ENCODE measurements at regions not wholly inside any gene's neighbourhood (a gene's known extent, or its start where the extent isn't known, plus 50 kb on each side); places are given as distances from the start of the nearest gene placed in this dataset.

DNA sequence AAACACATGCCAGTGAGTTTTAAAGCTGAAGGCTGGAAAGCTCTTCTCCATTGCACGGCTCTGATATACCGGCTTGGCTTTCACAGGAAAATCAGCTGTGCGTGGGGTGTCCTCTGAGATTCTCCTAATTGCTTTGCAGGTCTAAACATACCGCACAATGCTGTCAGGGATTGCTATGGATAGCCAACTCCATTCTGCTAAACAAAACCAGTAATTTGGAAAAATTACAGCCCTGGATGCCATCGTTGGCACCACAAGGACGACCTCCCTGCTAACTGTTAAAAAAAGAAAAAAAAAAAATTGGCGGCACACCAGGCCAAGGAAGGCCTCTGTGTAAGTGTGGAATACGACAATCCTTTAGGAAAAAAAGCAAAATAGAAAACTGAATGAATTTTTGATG is 118.6 kb upstream of the ADARB2 start:
- DNase-seq: no peak

DNA sequence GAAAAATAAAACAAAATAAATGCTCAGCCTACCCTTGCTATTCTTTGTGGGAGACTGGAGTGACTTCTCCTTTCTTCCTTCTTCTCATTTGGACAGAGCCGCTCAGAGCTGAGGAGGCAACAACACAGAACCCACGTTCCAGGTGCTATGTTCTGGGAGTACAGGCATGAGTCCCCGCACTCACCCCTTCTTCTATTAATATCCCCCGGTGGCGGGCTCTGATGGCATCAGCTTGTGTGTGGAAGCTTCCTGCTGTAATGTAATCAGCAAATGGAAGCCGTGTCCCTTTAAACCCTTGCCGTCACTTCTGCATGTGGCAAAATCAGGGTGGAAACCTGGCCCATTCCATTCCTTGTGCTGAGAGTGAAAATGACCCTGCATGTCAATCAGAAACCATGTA is 116.9 kb upstream of the ADARB2 start:
- no peak for DNase-seq

DNA sequence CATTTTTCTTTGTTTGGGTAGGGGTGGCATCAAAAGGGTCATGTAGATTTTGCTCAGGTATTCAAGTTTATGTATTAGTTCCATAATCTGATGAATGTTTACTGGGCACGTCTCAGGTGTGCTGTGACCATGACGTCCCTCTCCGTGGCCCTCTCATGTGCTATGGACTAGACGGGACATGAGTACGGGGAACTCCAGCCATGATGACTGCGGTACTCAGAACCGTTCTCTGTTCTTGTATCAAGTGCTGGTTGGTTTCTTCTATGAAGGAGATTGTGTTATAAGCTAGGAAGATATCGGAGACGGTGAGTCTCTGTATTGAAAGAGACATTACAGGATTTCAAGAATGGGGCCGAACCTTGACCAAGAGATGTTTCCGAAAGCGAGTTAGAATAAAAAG is 116.5 kb upstream of the ADARB2 start:
- DNase-seq: no peak

DNA sequence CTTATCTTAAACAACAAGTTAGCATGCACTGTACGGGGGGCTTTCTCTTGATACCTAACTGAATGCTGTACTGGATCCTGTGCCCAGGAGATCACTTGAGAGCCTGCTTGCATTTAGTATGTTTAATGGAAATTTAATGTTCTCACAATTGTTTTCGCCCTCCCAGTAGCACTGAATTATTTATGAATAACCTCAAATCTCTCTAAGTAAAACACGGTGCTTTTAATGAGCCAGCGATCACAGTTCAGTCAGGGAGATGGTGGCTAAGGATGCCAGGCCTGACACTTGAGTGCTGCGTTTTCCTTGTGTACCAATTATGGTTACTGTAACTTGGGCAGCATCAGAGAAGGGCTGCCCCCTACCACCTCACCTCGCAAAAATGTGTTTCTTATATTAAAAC is 115.5 kb upstream of the ADARB2 start:
- DNase-seq: no peak

DNA sequence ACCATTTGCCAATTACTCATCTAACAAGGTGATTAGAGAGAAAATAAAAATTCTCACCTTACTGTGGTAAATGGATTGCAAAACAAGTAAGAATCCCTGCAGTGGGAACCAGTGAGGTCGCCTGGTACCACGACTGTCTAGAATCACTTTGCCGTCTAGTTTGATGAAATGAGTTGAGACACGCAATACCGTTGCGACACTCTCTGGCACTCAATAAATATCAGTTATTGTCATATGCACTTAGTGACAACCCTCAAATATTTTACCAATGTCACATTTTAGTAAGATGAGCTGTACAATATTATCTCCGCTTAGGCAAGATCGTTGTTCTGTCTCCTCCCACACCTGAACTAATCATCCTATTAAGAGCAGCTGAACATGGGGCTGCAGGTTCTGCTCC is 114.4 kb upstream of the ADARB2 start:
- no peak for DNase-seq

DNA sequence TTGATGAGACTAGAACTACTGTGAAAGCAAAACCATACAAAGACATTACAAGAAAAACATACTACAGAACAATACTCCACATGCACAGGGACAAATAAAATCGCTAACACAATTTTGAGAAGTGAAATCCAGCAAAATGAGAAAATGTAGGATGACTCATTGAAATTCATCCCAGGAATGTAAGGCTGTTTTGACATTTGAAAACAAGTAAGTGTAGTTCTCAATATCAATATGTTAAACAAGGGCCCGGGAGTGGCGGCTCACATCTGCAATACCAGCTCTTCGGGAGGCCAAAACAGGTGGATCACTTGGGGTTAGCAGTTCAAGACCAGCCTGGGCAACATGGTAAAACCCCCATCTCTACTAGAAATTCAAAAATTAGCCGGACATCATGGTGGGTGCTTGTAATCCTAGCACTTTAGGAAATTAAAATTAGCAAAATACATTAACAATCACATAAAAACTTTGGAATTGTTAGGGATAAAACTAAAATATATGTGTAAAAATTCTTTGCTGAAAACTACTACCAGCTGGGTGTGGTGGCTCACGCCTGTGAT is 113.7 kb upstream of the ADARB2 start:
- DNase-seq: no peak

DNA sequence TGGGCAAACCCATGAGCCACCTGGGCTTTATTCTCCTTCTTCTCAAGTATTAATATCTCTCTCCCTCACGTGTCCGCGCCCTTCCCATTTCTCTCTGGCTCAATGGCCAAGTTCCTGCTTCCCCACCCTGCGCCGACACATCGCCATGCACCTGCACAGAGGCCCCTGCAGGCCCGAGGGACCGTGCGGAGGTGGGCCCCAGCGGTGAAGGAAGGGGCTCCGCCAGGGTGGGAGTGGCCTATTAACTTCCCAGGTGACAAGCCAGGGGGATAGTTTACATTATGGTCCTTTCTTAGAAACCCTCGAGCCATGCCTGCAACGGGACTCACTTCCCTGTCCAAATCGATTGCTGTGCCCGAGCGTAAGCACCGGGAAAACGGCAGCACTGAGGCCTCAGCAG is 110.0 kb upstream of the ADARB2 start:
- no peak for DNase-seq

DNA sequence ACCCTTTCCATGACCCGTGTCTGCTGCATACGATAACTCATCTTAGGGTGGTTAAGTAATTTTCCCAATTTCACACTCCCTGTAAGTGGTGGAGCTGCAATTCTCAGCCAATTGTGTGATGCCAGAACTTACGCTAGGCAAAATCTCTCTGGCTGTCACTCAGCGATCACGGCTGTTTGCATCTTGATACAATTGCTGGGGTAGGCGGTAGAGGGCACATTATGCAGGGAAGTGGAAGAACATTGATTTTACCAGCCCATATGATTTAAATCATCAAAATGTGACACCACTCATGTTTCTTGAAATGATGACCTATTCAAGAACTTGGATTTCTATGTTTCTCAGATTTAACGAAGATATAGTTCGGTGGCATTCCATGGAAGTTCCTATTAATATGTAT is 108.7 kb upstream of the ADARB2 start:
- no peak for DNase-seq

DNA sequence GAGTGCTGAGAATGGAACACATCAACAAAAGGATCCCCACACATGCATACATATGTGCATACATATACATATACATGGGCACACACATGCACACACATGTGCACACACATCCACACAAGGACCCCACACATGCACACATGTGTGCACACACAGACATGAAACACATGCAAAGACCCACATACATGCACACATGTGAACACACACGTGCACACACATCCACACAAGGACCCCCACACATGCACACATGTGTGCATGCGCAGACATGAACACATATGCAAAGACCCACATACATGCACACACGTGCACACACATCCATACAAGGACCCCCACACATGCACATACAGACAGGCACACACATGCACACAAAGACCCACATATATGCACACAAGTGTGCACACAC is 104.4 kb upstream of the ADARB2 start:
- DNase-seq: no peak

DNA sequence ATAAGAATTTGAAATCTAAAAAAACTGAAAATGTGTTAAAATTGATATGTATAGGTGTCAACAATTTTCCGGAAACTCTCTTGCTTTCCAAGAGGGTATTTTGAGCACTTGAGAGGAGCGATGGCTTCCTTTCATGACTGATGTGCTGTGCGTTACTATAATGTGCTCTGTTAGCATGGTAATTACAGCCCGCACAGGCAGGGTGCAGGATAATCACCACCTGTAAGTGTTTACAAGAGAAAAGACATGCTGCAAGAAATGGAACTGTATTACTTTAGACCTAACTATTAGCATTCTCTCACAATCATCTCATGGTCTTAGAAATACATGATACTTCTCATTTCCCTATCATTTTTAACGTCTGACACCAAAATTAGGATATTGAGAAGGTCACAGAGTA is 92.4 kb upstream of the ADARB2 start:
- DNase-seq: no peak

DNA sequence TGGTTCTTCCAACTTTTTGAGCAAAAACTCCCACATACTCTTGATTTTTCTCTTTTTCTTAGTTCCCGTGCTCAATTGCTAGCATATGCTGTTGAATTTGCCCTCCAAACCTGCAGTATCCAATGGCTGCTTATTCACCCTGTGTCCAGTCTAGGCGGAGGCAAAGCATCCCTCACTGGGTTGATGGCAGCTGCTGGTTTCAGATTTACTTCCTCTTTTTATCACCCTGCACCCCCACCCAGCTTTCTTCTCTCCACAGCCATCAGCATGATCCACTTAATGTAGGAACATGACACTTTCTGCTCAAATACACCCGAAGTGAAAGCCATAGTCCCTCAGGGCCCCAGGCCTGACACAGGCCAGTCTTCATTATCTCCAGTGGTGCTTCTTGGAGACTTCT is 87.6 kb upstream of the ADARB2 start:
- DNase-seq: no peak

DNA sequence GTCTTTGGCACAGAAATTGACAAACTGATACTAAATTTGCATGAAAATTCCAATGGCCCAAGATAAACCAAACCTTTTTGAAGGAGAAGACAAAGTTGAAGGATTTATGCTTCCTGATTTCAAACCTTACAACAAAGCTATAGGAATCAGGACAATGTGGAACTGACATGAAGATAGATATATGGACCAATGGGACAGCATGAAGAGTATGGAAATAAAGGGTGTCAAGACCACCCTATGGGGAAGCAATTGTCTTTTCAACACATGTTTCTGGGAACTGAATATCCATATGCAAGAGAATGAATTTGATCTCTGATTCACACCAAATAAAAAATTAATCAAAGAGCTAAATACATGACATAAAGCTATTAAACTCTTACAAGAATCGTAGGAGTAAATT is 77.2 kb upstream of the ADARB2 start:
- DNase-seq: no peak

DNA sequence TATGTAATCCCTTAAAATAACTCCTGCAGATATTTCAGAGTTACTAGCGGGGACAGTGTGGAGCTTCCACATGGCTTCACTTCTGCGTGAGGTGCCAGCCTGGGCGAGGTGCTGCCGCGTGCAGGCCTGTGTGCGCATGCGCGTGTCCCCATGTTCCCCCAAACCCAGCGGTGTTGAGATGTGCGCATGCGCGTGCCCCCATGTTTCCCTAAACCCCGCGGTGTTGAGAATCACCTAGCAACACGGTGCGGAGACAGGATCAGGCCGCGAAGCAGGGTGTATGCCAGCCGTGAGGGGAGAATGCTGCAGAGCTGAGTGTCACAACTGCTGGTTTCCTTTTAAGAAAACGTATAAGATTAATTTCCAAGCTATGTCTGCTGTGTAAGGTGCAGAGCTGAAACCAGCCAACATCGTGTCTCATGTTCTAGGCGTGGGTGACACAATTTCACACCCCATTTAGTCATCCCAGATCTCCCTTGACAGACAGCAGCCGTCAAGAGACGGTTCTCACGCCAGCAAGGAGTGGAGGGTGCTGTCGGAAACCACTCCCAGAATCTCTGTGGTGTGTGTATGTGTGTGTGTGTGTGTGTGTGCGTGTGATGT is 71.9 kb upstream of the ADARB2 start:
- no peak for DNase-seq

DNA sequence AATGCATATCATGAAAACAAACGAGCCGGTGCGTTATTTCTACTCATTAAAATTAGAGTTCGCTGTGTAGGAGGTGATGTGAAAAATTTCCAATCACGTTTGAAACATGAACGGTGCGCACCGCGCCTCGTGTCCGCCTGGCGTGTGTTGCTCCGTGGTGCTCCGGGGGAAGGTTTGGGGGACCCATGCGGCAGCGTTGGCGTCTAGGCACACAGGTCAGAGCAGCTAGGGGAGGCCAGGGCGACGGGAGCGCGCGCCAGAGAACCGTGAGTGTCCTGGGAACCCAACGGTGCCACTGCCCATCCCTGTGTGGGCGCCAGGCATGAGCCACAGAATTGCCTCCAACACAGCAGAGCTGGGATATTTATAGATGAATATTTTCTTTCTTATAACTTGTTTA is 70.6 kb upstream of the ADARB2 start:
- no peak for DNase-seq

DNA sequence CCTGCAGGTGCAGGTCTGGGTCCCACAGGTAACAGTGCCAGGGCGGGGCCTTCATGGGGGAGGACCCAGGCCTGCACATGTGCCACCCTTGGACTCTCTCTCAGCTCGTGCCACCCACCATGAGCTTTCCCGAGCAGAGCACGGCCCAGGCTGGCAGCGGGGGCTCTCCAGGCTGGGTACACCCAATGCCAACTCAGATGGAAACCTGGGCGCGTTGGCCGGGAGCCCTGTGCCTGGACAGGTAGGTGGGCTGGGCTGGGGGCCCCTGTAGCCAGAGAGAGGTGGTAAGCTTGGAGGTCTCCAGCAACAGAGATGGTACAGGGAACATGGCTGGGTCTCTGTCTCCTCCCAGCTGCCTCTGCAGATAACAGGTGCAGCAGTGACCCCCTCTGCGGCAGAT is 69.9 kb upstream of the ADARB2 start:
- DNase-seq: no peak

DNA sequence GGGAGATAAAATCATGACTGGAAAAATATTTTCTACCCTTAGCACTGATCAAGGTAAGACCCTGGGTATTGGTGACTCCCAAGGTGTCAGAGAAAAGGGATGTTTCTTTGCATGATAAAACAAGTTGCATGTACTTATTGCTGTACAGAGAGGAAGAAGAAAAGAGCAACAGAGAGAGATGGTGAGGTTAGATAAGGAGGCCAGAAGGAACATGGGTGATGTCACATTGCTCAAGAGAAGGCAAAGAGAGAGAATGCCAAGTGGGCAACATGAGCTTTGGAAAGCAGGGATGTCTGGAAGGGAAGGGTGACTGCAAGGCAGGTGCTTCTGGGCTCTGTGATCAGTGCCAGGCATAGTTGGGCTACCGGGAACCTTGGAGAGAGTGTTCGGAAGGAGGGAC is 65.1 kb upstream of the ADARB2 start:
- DNase-seq: no peak

DNA sequence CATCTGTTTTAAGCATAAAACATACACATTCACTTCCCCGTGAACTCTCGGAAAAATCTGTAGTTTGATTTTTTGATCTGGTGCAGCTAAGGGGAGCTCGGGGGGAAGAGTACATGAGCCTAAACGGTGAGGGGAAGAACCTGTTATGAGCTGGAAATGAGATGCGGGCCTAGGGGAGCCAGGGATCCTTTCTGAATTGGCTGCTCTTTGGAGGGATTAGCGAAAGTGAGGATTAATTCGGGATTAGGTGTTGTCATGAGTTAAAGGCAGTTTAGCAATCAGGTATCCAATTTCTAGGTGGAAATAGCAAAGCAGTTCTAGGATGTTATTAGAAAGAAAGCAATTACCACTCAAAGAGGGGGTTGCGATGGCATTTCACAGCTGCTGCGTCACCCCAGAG is 51.1 kb upstream of the ADARB2 start:
- no peak for DNase-seq

All from hindlimb muscle (tissue), 1 donor.